ENCODE measurements at regions not wholly inside any gene's neighbourhood (a gene's known extent, or its start where the extent isn't known, plus 50 kb on each side); places are given as distances from the start of the nearest gene placed in this dataset.
"Not testable (repeated sequence)": the region's sequence is repeated elsewhere in the genome, so short reads cannot be mapped to it uniquely, and the experiment has no call there.

GRCh38 chr7:42550706-42551470, 313.9 kb upstream of the GLI3 start:
- no peak for DNase-seq (ENCODE audit: extremely low read depth, low read depth)
- TF ChIP-seq, protein P1, sequence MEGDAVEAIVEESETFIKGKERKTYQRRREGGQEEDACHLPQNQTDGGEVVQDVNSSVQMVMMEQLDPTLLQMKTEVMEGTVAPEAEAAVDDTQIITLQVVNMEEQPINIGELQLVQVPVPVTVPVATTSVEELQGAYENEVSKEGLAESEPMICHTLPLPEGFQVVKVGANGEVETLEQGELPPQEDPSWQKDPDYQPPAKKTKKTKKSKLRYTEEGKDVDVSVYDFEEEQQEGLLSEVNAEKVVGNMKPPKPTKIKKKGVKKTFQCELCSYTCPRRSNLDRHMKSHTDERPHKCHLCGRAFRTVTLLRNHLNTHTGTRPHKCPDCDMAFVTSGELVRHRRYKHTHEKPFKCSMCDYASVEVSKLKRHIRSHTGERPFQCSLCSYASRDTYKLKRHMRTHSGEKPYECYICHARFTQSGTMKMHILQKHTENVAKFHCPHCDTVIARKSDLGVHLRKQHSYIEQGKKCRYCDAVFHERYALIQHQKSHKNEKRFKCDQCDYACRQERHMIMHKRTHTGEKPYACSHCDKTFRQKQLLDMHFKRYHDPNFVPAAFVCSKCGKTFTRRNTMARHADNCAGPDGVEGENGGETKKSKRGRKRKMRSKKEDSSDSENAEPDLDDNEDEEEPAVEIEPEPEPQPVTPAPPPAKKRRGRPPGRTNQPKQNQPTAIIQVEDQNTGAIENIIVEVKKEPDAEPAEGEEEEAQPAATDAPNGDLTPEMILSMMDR (IDR thresholded peaks at IDR 0.05; ENCODE audit: low read depth, low read length, missing control alignments) = no peak
- no peak overlapping the region for H3K4me3 ChIP-seq (replicated peaks; ENCODE audit: low read depth, low read length)

- no peak overlapping the region for H3K4me3 ChIP-seq (replicated peaks; ENCODE audit: low read depth, low read length)
- TF ChIP-seq, protein P1 (IDR thresholded peaks at IDR 0.05; ENCODE audit: low read depth, low read length, missing control alignments) = no peak
- no peak for DNase-seq (ENCODE audit: extremely low read depth, low read depth)
These were observed 313.0 kb upstream of the GLI3 start for GRCh38 chr7:42549866-42550485.

DNA sequence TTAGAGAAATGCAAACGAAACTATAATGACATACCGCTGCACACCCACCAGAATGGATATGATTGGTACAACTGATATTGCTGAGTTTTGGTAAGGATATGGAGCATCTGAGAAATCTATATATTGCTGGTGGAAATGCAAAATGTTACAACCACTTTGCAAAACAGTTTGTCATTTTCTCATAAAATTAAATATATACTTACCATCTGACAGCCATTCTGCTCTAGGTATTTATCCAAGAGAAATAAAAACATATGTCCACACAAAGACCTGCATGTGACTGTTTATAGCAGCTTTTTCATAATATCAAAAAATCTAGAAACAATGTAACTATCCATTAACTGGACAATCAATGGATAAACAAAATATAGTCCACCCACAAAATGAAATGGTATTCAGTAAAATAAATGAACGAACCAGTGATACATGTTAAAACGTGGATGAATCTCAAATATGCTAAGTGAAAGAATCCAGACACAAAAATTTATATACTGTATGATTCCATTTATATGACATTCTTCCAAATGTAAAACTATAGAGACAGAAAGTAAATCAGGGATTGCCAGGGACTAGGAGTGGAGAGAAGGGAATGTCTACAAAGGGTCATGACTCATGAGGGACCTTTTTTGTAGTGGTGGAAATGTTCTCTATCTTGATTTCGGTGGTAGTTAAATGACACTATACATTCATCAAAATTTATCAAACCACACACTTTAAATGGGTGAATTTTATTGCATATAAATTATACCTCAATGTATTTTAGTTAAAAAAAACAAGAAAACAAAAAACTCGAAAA, 312.0 kb upstream of the GLI3 start:
- TF ChIP-seq, protein P1 (IDR thresholded peaks at IDR 0.05; ENCODE audit: low read depth, low read length, missing control alignments) = no peak
- no peak for DNase-seq (ENCODE audit: extremely low read depth, low read depth)
- H3K4me3 ChIP-seq (replicated peaks; ENCODE audit: low read depth, low read length) = no peak overlapping the region

GRCh38 chr7:42545049-42545724, 308.2 kb upstream of the GLI3 start:
- TF ChIP-seq, protein P1 (IDR thresholded peaks at IDR 0.05; ENCODE audit: low read depth, low read length, missing control alignments) = no peak
- no peak for DNase-seq (ENCODE audit: extremely low read depth, low read depth)

DNA sequence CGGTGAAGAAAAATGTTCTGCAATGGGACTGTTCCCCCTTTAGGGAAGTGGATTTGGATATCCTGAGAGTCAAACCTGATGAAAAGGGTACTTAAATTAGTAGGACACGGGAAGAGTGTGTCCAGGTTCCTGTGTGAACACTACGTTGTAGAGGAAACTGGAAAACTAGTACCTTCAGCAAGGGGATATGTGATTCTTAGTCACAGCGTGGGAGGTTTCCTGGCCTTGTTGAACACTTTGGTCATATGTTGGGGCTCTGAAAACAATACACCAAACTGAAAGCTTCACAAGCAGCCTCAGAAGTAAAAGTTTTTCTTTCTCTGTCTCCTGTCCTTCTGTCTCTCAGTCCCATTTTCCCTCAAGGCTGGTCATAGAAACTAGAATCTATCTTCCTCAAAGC, 306.9 kb upstream of the GLI3 start:
- no peak overlapping the region for H3K4me3 ChIP-seq (replicated peaks; ENCODE audit: low read depth, low read length)
- TF ChIP-seq, protein P1 (IDR thresholded peaks at IDR 0.05; ENCODE audit: low read depth, low read length, missing control alignments) = no peak
- DNase-seq (ENCODE audit: extremely low read depth, low read depth) = no peak

More at GRCh38 chr7:42545049-42545724, 308.2 kb upstream of the GLI3 start:
- H3K4me3 ChIP-seq (replicated peaks; ENCODE audit: low read depth, low read length) = no peak overlapping the region

GRCh38 chr7:42542446-42542845, 305.4 kb upstream of the GLI3 start:
- H3K4me3 ChIP-seq (replicated peaks; ENCODE audit: low read depth, low read length) = not testable (repeated sequence)

More at GRCh38 chr7:42542446-42542845, 305.4 kb upstream of the GLI3 start:
- not testable (repeated sequence) for DNase-seq (ENCODE audit: extremely low read depth, low read depth)
